ENCODE measurements at regions not wholly inside any gene's neighbourhood (a gene's known extent, or its start where the extent isn't known, plus 50 kb on each side); places are given as distances from the start of the nearest gene placed in this dataset.

GRCh38 chrX:44094821-44095530 lies 121.8 kb upstream of the NDP start:
- no peak for TF ChIP-seq CTCF (conservative IDR thresholded peaks at IDR 0.05)
- DNase-seq, result no peak
- peaks cover 0 to 6% (median 0%) of the 10 kb centered on the region in 3 experiments; a peak in 2 of 7 replicates for H3K36me3 Mint-ChIP-seq (ENCODE audit: insufficient read depth in 1 of 3, low read depth in 3 of 3)
- Histone ChIP-seq H3K79me2 (ENCODE audit: insufficient read depth, low read length) (no peaks in the 10 kb centered on the region), H2AK5ac (ENCODE audit: insufficient read length, low read length) (no peak overlapping the region), H3K27me3 (ENCODE audit: insufficient read depth, low read length) (no peaks in the 10 kb centered on the region), H3K14ac (ENCODE audit: insufficient read depth, low read length) (no peak overlapping the region), H3T11ph (ENCODE audit: low read length) (no peak overlapping the region), H3K9me3 (ENCODE audit: control insufficient read depth, low read depth, low read length) (peaks cover 42% of the 10 kb centered on the region), H4K5ac (ENCODE audit: insufficient read length, low read depth, low read length) (no peak overlapping the region), H2AFZ (ENCODE audit: low read length) (no peak overlapping the region), H2BK12ac (ENCODE audit: insufficient read length, low read depth, low read length) (no peak overlapping the region), H2BK120ac (ENCODE audit: low read depth, low read length, poor library complexity, severe bottlenecking) (no peak overlapping the region), H2BK5ac (ENCODE audit: insufficient read length, low read length) (no peak overlapping the region), H3K23ac (ENCODE audit: insufficient read length, low read depth, low read length) (no peak overlapping the region), H3K9ac (ENCODE audit: extremely low read depth, insufficient read length, low read length) (no peak overlapping the region), H3K4me2 (ENCODE audit: insufficient read depth, insufficient read length, low read length) (no peak overlapping the region), H4K91ac (ENCODE audit: insufficient read length, low read depth, low read length) (no peak overlapping the region), H2BK15ac (ENCODE audit: low read depth, low read length) (no peak overlapping the region), H3K79me1 (ENCODE audit: insufficient read depth, low read depth, low read length, poor library complexity, severe bottlenecking) (no peaks in the 10 kb centered on the region), H4K8ac (replicated peaks; ENCODE audit: insufficient read length, low read depth, low read length) (no peak overlapping the region), H3K27ac (ENCODE audit: insufficient read length, low read depth, low read length) (no peak overlapping the region), H2BK20ac (ENCODE audit: low read depth, low read length, poor library complexity, severe bottlenecking) (no peak overlapping the region), H3K18ac (ENCODE audit: insufficient read length, low read depth, low read length) (no peak overlapping the region), H4K20me1 (ENCODE audit: control insufficient read depth, insufficient read depth, insufficient read length) (no peaks in the 10 kb centered on the region), H3K23me2 (ENCODE audit: insufficient read length, low read depth, low read length, poor library complexity, severe bottlenecking) (no peaks in the 10 kb centered on the region), H3K56ac (ENCODE audit: insufficient read length, low read depth, low read length) (no peak overlapping the region), H3K4ac (ENCODE audit: low read depth, low read length) (no peak overlapping the region), H3K4me1 (ENCODE audit: insufficient read depth, low read length) (no peaks in the 10 kb centered on the region)
- WGBS (ENCODE audit: extremely low coverage, insufficient read length, low lambda C conversion rate), result no CpG with 5 or more reads among the region's 8 CpGs
- no peaks in the 10 kb centered on the region for H3K4me1 Mint-ChIP-seq
- no peaks in the 10 kb centered on the region; the same call in 1 of the 2 replicates for H3K27me3 Mint-ChIP-seq (ENCODE audit: low read depth)
- H3K27ac Mint-ChIP-seq, result no peak overlapping the region
- peaks cover 65 to 73% of the 10 kb centered on the region in 2 experiments for H3K9me3 Mint-ChIP-seq
- no peak overlapping the region for H3K4me3 Mint-ChIP-seq
